H1 (cell line): ENCODE measurements at regions not wholly inside any gene's neighbourhood (a gene's known extent, or its start where the extent isn't known, plus 50 kb on each side); places are given as distances from the start of the nearest gene placed in this dataset.

Source experiments
- CREB1 ChIP-seq: IDR thresholded peaks from 2 replicates; pipeline ENCODE4 v1.6.1; 2012; ENCODE audit warnings: inconsistent platforms
- EP300 ChIP-seq, 2 experiments: IDR thresholded peaks; 1 replicate in 1 of 2; 2 replicates in 1 of 2; pipeline ENCODE4 v1.6.1; 2011 to 2012; ENCODE audit warnings: low read depth in 2 of 2, low read length in 2 of 2, mild to moderate bottlenecking in 2 of 2, borderline replicate concordance in 1 of 2, inconsistent platforms in 1 of 2, moderate library complexity in 1 of 2
- EZH2 ChIP-seq: fragments of 200-600 bp; sonication (generic); IDR thresholded peaks from 2 replicates; pipeline ENCODE4 v1.7.1; 2012; ENCODE audit warnings: low read depth, mild to moderate bottlenecking, moderate library complexity, low read length, inconsistent platforms; ENCODE audit not compliant: severe bottlenecking
- RBBP5 ChIP-seq: IDR thresholded peaks from 2 replicates; pipeline ENCODE4 v1.7.1; 2012; ENCODE audit warnings: low read depth, mild to moderate bottlenecking, inconsistent platforms, low read length, moderate library complexity, borderline replicate concordance
- TAF7 ChIP-seq: optimal IDR thresholded peaks from 2 replicates; pipeline ENCODE3; 2011; ENCODE audit warnings: low read depth, mild to moderate bottlenecking, inconsistent platforms, low read length, moderate library complexity, borderline replicate concordance

DNA sequence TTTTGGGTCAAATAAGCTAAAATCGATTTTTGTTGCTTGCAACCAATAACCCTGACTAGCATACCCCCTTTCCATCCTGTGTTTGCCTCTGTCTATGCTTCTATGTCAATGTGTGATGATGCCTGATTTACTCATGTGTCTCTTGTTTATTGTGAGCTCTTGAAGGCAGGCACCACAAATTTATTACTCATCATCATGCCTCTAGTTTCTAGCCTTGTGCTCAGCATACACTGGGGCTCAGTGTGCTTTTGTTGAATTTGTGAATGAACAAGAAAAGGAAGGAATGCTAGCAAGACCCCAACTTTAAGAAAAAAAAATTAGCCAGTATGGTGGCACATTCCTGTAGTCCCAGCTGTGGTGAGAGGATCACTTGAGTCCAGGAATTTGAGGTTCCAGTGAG is 119.1 kb upstream of the GPR139 start (continued):
- no peak for TF ChIP-seq EZH2
- no peak for TF ChIP-seq TAF7
- TF ChIP-seq RBBP5 = no peak
- TF ChIP-seq EP300 (IDR thresholded peaks at IDR 0.05; ENCODE audit: borderline replicate concordance in 1 of 2, low read depth in 2 of 2, low read length in 2 of 2) = no peak
- TF ChIP-seq CREB1 = no peak
